ENCODE measurements at regions not wholly inside any gene's neighbourhood (a gene's known extent, or its start where the extent isn't known, plus 50 kb on each side); places are given as distances from the start of the nearest gene placed in this dataset.

- no peak for TF ChIP-seq POLR2A (IDR thresholded peaks at IDR 0.05; ENCODE audit: control extremely low read depth in 1 of 2, low read depth in 2 of 2, low read length in 2 of 2)
- no peak for TF ChIP-seq CTCF (IDR thresholded peaks at IDR 0.05; ENCODE audit: control extremely low read depth in 1 of 3, insufficient read depth in 1 of 3, low read depth in 1 of 3, low read length in 3 of 3)
- TF ChIP-seq YY1 (IDR thresholded peaks at IDR 0.05; ENCODE audit: low read depth, low read length), result no peak
- TF ChIP-seq TAF1 (IDR thresholded peaks at IDR 0.05; ENCODE audit: low read depth, low read length), result no peak
- TF ChIP-seq NRF1 (IDR thresholded peaks at IDR 0.05; ENCODE audit: low read depth, low read length), result no peak
- no peak for TF ChIP-seq ATF2 (IDR thresholded peaks at IDR 0.05; ENCODE audit: low read length)
- TF ChIP-seq RAD21 (IDR thresholded peaks at IDR 0.05 in 1 of 2, conservative IDR thresholded peaks at IDR 0.05 in 1 of 2; ENCODE audit: low read depth in 2 of 2, low read length in 2 of 2), result no peak
- TF ChIP-seq EP300 (IDR thresholded peaks at IDR 0.05; ENCODE audit: borderline replicate concordance in 1 of 2, low read depth in 2 of 2, low read length in 2 of 2), result no peak
- no peak for TF ChIP-seq MAFK (IDR thresholded peaks at IDR 0.05; ENCODE audit: low read depth, low read length)
- TF ChIP-seq GABPA (IDR thresholded peaks at IDR 0.05; ENCODE audit: borderline replicate concordance, insufficient read depth, low read length), result no peak
These were observed 77.7 kb upstream of the GPR26 start for GRCh38 chr10:123588386-123588914.

Data from H1 (cell line).